Type B pancreatic cell (in vitro differentiated cells): ENCODE measurements at regions not wholly inside any gene's neighbourhood (a gene's known extent, or its start where the extent isn't known, plus 50 kb on each side); places are given as distances from the start of the nearest gene placed in this dataset.

Experiments used
- DNase-seq: peaks from one replicate; pipeline ENCODE4 v3.0.0; 2021; ENCODE audit warnings: mixed read lengths; ENCODE audit not compliant: unreplicated experiment; ENCODE audit errors: extremely low spot score
- H3K27ac Mint-ChIP-seq: 2 replicates; pipeline ENCODE4 v1.8.0; 2021; ENCODE audit warnings: mild to moderate bottlenecking, mixed read lengths
- H3K27me3 Mint-ChIP-seq: 2 replicates; pipeline ENCODE4 v1.8.0; 2021; ENCODE audit warnings: mixed read lengths
- H3K36me3 Mint-ChIP-seq: 2 replicates; pipeline ENCODE4 v1.8.0; 2021; ENCODE audit warnings: mixed read lengths
- H3K4me1 Mint-ChIP-seq: one replicate; pipeline ENCODE4 v1.8.0; 2021; ENCODE audit warnings: mixed read lengths; ENCODE audit not compliant: unreplicated experiment
- H3K4me3 Mint-ChIP-seq: 2 replicates; pipeline ENCODE4 v1.8.0; 2021; ENCODE audit warnings: mild to moderate bottlenecking, mixed read lengths
- H3K9me3 Mint-ChIP-seq: 2 replicates; pipeline ENCODE4 v1.8.0; 2021; ENCODE audit warnings: mixed read lengths
- CTCF ChIP-seq: fragments of 200-600 bp; sonication (generic); conservative IDR thresholded peaks from 2 replicates; pipeline ENCODE4 v1.5.0; 2021; ENCODE audit warnings: antibody characterized with exemption, mild to moderate bottlenecking

DNA sequence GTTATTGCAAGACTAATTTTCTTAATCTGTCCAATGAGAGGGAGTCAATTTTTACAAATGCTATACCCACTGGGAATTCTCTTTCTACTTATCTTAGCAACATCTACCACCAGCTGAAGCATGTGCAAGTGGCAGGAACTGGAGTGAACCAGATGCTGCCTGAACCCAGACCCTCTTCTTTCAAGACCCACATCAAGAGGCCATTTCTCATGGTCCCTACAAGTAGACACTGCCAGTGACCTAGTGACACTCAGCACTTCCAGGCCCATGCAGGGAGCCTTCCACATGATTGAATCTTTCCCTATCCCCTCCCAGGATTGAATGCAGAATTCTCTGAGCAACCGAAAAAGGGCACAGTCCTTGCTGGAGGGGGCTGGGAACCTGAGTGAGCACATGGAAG is 148.2 kb upstream of the ADAMTS16 start:
- H3K4me1 Mint-ChIP-seq = no peaks in the 10 kb centered on the region
- H3K27me3 Mint-ChIP-seq = no peaks in the 10 kb centered on the region
- no peak for TF ChIP-seq CTCF
- H3K36me3 Mint-ChIP-seq = no peaks in the 10 kb centered on the region
- no peak overlapping the region for H3K4me3 Mint-ChIP-seq
- no peak for DNase-seq
- H3K27ac Mint-ChIP-seq = no peak overlapping the region
- H3K9me3 Mint-ChIP-seq = no peaks in the 10 kb centered on the region

DNA sequence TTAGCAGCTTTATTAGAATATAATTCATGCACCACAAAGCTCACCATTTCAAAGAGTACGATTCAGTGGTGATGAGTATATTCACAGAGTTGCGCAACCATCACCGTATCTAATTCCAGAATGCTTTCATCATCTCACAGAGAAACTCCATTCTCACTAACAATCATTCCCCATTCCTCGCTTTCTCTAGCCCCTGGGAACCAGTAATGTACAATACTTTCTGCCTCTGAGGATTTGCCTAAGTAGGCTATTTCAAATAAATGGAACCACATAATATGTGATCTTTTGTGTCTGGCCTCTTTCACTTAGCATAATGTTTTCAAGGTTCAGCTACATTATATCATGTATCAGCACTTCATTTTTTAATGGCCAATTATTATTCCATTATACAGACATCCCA is 145.1 kb upstream of the ADAMTS16 start:
- H3K36me3 Mint-ChIP-seq = no peaks in the 10 kb centered on the region
- H3K27me3 Mint-ChIP-seq = no peaks in the 10 kb centered on the region
- no peak overlapping the region for H3K4me3 Mint-ChIP-seq
- no peak overlapping the region for H3K27ac Mint-ChIP-seq
- no peaks in the 10 kb centered on the region for H3K9me3 Mint-ChIP-seq
- DNase-seq = no peak
- no peaks in the 10 kb centered on the region for H3K4me1 Mint-ChIP-seq
- no peak for TF ChIP-seq CTCF

DNA sequence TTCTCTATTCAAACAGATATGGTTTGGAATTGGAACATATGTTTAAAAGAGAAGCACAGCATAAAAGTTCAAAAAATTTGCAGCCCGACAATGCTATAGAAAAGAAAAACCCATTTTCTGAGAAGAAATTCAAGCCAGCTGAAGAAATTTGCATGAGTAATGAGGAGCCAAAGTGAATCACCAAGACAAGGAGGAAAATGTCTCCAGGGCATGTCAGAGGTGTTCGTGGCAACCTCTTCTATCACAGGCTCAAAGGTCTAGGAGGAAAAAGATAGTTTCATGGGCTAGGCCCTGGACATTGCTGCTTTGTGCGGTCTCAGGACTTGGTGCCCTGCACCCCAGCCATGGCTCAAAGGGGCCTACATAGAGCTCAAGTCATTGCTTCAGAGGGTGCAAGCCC is 134.8 kb upstream of the ADAMTS16 start:
- TF ChIP-seq CTCF = no peak
- no peak for DNase-seq
- Mint-ChIP-seq H3K27ac (no peak overlapping the region), H3K4me3 (no peak overlapping the region), H3K9me3 (no peaks in the 10 kb centered on the region), H3K36me3 (no peaks in the 10 kb centered on the region), H3K27me3 (no peaks in the 10 kb centered on the region), H3K4me1 (no peaks in the 10 kb centered on the region)

- no peak for TF ChIP-seq CTCF
- no peak for DNase-seq
- no peaks in the 10 kb centered on the region for H3K27me3 Mint-ChIP-seq
- no peaks in the 10 kb centered on the region for H3K9me3 Mint-ChIP-seq
- H3K4me3 Mint-ChIP-seq = no peak overlapping the region
- H3K36me3 Mint-ChIP-seq = no peaks in the 10 kb centered on the region
- H3K27ac Mint-ChIP-seq = no peak overlapping the region
- H3K4me1 Mint-ChIP-seq = no peaks in the 10 kb centered on the region
Measured at GRCh38 chr5:5006548-5006947, 133.6 kb upstream of the ADAMTS16 start.

DNA sequence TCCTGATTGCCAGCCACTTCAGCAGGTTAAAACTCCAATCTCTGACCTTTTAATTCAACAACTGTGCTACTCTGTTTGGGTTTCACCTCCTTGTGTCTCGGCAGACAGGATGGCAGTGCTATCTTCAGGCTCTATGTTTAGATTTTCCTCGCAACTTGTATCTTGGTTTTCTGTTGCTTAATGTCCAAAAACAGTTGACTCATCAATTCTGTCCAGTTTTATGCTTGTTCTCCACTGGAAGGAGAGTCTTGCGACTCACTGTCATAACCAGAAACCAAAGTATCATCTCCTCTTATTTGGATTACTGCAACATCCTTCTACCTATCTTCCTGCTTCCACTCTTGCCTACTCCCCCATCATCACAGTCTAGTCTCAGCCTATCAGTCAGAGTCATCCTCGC is 130.9 kb upstream of the ADAMTS16 start:
- H3K4me1 Mint-ChIP-seq = no peaks in the 10 kb centered on the region
- no peak overlapping the region for H3K4me3 Mint-ChIP-seq
- TF ChIP-seq CTCF = no peak
- DNase-seq = no peak
- H3K9me3 Mint-ChIP-seq = no peaks in the 10 kb centered on the region
- H3K27ac Mint-ChIP-seq = no peak overlapping the region
- no peaks in the 10 kb centered on the region for H3K27me3 Mint-ChIP-seq
- H3K36me3 Mint-ChIP-seq = no peaks in the 10 kb centered on the region

DNA sequence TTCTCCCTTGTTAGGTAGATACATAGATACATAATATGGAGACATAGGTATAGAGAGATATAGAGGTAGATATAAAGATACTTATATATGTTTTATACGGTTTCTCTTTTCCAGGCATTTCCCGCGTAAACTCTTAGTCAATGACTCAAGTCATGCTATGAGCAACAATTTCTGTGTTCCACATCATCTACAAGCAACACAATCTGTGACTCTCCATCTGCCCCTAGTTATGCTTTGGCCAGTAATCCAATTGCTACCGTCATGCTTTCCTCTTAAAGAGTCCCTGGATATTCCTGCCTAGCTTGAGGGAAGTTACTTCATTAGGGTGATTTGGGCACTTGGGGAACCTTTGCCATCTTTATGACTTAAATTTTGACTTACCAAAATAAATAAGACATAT is 129.0 kb upstream of the ADAMTS16 start:
- H3K9me3 Mint-ChIP-seq = no peaks in the 10 kb centered on the region
- peaks cover 6% of the 10 kb centered on the region for H3K4me1 Mint-ChIP-seq
- H3K27me3 Mint-ChIP-seq = peaks cover 5% of the 10 kb centered on the region
- DNase-seq = no peak
- H3K4me3 Mint-ChIP-seq = no peak overlapping the region
- no peaks in the 10 kb centered on the region for H3K36me3 Mint-ChIP-seq
- TF ChIP-seq CTCF = no peak
- H3K27ac Mint-ChIP-seq = no peak overlapping the region
